K562 (cell line): ENCODE measurements at regions not wholly inside any gene's neighbourhood (a gene's known extent, or its start where the extent isn't known, plus 50 kb on each side); places are given as distances from the start of the nearest gene placed in this dataset.

Experiments used
- ATAC-seq: fragments of 200-7000 bp; cut with Tn5 transposase; 3 replicates; pipeline ENCODE4 v1.9.1; 2020; ENCODE audit warnings: moderate library complexity
- BruUV-seq: library from RNA; stranded (reverse); fragments of 400-500 nt; replicated peaks from 2 replicates; lab custom pipeline; 2021; lab: Mats Ljungman, UMichigan
- CTCF ChIA-PET: fragments of 300-600 bp; formaldehyde crosslinking; extraction: SDS; loops from one replicate; lab custom pipeline; 2021; ENCODE audit warnings: low intra/inter-chr PET ratio; lab: Yijun Ruan, JAX
- POLR2A ChIA-PET: fragments of 300-600, 350-650 bp; sonication (Branson Sonifier 250); formaldehyde crosslinking; extraction: SDS; loops from one replicate; lab custom pipeline; 2021; ENCODE audit warnings: antibody characterized with exemption, inconsistent platforms; lab: Yijun Ruan, JAX
- DNase-seq, 4 experiments: peaks; one replicate each; pipeline versions ENCODE4 v3.0.0 to v3.0.0-alpha.2; 2011 to 2018; ENCODE audit warnings: low spot score in 3 of 4, mixed read lengths in 3 of 4; ENCODE audit errors: extremely low read depth in 1 of 4
- FAIRE-seq: peaks from 2 replicates; lab custom pipeline; 2011; peaks lifted over from hg19 to GRCh38; lab: Jason Lieb, UNC
- H2AFZ ChIP-seq: 2 replicates; pipeline ENCODE4 v1.6.0; 2011; ENCODE audit warnings: low read depth, low read length, control low read depth, inconsistent platforms
- H3K27ac ChIP-seq: fragments of 200-600 bp; 3 replicates; pipeline ENCODE4 v1.8.0; 2011; ENCODE audit warnings: low read depth, mild to moderate bottlenecking, control low read depth, inconsistent platforms, low read length, moderate library complexity, mixed read lengths; ENCODE audit errors: extremely low read depth
- H3K27me3 ChIP-seq, 2 experiments: fragments of 300-600 bp in 1 of 2; 2 replicates in 1 of 2; 3 replicates in 1 of 2; pipeline versions ENCODE4 v1.6.0 to v1.8.0; 2011; ENCODE audit warnings: inconsistent platforms in 2 of 2, low read length in 2 of 2, mild to moderate bottlenecking in 1 of 2, mixed read lengths in 1 of 2, moderate library complexity in 1 of 2; ENCODE audit not compliant: control insufficient read depth in 2 of 2, insufficient read depth in 2 of 2
- H3K36me3 ChIP-seq: fragments of 300-600 bp; 3 replicates; pipeline ENCODE4 v1.8.0; 2011; ENCODE audit warnings: mild to moderate bottlenecking, low read length, inconsistent platforms; ENCODE audit not compliant: control insufficient read depth, insufficient read depth
- H3K4me1 ChIP-seq, 2 experiments: fragments of 200-600 bp in 1 of 2; replicated peaks in 1 of 2; 2 replicates in 1 of 2; 3 replicates in 1 of 2; pipeline versions ENCODE4 v1.5.1 to v1.8.0; 2011; ENCODE audit warnings: inconsistent platforms in 2 of 2, low read length in 2 of 2, mild to moderate bottlenecking in 1 of 2, mixed read lengths in 1 of 2, moderate library complexity in 1 of 2; ENCODE audit not compliant: control insufficient read depth in 2 of 2, insufficient read depth in 2 of 2
- H3K4me2 ChIP-seq: 2 replicates; pipeline ENCODE4 v1.6.1; 2011; ENCODE audit warnings: low read length, control low read depth, inconsistent platforms, mixed read lengths; ENCODE audit not compliant: insufficient read depth
- H3K4me3 ChIP-seq: fragments of 200-600 bp; sonication (generic), shearing (Covaris generic); 2 replicates; pipeline ENCODE4 v1.5.1; 2016; ENCODE audit warnings: control low read depth, inconsistent platforms
- H3K79me2 ChIP-seq: fragments of 200-600 bp; 3 replicates; pipeline ENCODE4 v1.8.0; 2011; ENCODE audit warnings: low read length, inconsistent platforms; ENCODE audit not compliant: control insufficient read depth, insufficient read depth
- H3K9ac ChIP-seq, 2 experiments: 2 replicates each; pipeline versions ENCODE4 v1.6.0 to v1.6.1; 2011; ENCODE audit warnings: low read depth in 2 of 2, low read length in 2 of 2, control low read depth in 1 of 2, inconsistent platforms in 1 of 2, mild to moderate bottlenecking in 1 of 2, mixed read lengths in 1 of 2; ENCODE audit not compliant: insufficient read depth in 1 of 2
- H3K9me1 ChIP-seq: one replicate; pipeline ENCODE4 v1.6.0; 2011; ENCODE audit warnings: inconsistent platforms, mild to moderate bottlenecking, low read length, moderate library complexity; ENCODE audit not compliant: control insufficient read depth, insufficient read depth
- H3K9me3 ChIP-seq: replicated peaks from 2 replicates; pipeline ENCODE4 v1.5.1; 2011; ENCODE audit warnings: low read depth, low read length, inconsistent platforms; ENCODE audit not compliant: control insufficient read depth, insufficient read depth
- H4K20me1 ChIP-seq: replicated peaks from 2 replicates; pipeline ENCODE4 v1.6.1; 2011; ENCODE audit warnings: low read length, inconsistent platforms, mixed read lengths; ENCODE audit not compliant: control insufficient read depth, insufficient read depth
- ESRRA ChIP-seq: fragments of 450-650 bp; IDR thresholded peaks from 2 replicates; pipeline ENCODE4 v1.6.1; 2014; ENCODE audit warnings: low read depth, mild to moderate bottlenecking, moderate library complexity, borderline replicate concordance
- ETV6 ChIP-seq, 3 experiments: fragments of 150-350 bp in 1 of 3; sonication (generic) in 1 of 3; formaldehyde crosslinking in 1 of 3; IDR thresholded peaks; 2 replicates each; pipeline versions ENCODE4 v1.6.1 to v1.8.0; 2014 to 2022; ENCODE audit warnings: borderline replicate concordance in 2 of 3, low read depth in 2 of 3, antibody characterized with exemption in 1 of 3, low read length in 1 of 3, mild to moderate bottlenecking in 1 of 3, missing genetic modification reagents in 1 of 3
- LARP7 ChIP-seq: fragments of 450-650 bp; IDR thresholded peaks from 2 replicates; pipeline ENCODE4 v1.6.1; 2016
- WGBS: fragments of 100-300 bp; shearing (Covaris generic); methylation state at CpG from one replicate; pipeline ENCODE4 v1.1.6; 2016; ENCODE audit warnings: low coverage, mixed read lengths; ENCODE audit not compliant: insufficient coverage; ENCODE audit errors: missing lambda C conversion rate; 5-methylcytosine and 5-hydroxymethylcytosine counted together
- in situ Hi-C: fragments of 300-500 bp; cut with MboI; formaldehyde crosslinking; loops from 4 replicates; pipeline ENCODE4 v1.15.0; 2018; ENCODE audit warnings: inconsistent platforms, mixed read lengths
- intact Hi-C: fragments of 100-400 bp; cut with micrococcal nuclease; formaldehyde crosslinking; loops from 2 replicates; pipeline ENCODE4 v1.14.2; 2022

GRCh38 chr6:170147056-170147787 lies 143.7 kb downstream of the DLL1 start:
- Histone ChIP-seq H4K20me1 (no peaks in the 10 kb centered on the region; the same call in 1 of the 2 replicates), H3K27me3 (peaks cover 16 to 49% of the 10 kb centered on the region in 2 experiments; a peak in 3 of 5 replicates), H3K27ac (no peak overlapping the region)
- DNase-seq: no peak
- TF ChIP-seq LARP7 (no peak), ESRRA (0 out of 2 replicates have a peak, but pooled peaks have one; percentile 13)
- TF ChIP-seq, all 486 proteins: peak for 1
- BruUV-seq: no TSS peak
- no peak overlapping the region for H3K4me3 ChIP-seq
- intact Hi-C loops (no loop called here), in situ Hi-C loops (no loop called here)
- no peak overlapping the region for H3K4me2 ChIP-seq
- no peak for FAIRE-seq
- 3% methylated on average over 22 of the region's 23 CpGs for WGBS
- H3K4me1 ChIP-seq: peaks cover 0 to 5% of the 10 kb centered on the region in 2 experiments; a peak in 1 of 5 replicates
- ChIA-PET POLR2A (no interaction called here), CTCF (no interaction called here)
- no peaks in the 10 kb centered on the region for H3K36me3 ChIP-seq
- H3K9me1 ChIP-seq: no peaks in the 10 kb centered on the region
- no peaks in the 10 kb centered on the region for H3K79me2 ChIP-seq
- no peak overlapping the region for H3K9ac ChIP-seq
- 0 out of 2 replicates have a peak, but pooled peaks cover 3% of the 10 kb centered on the region for H3K9me3 ChIP-seq
- no peak overlapping the region for H2AFZ ChIP-seq
- ATAC-seq: peak; percentile 31; the same call in 2 of the 3 replicates

- peaks cover 0 to 2% of the 10 kb centered on the region in 2 experiments; a peak in 1 of 5 replicates for H3K4me1 ChIP-seq
- no peaks in the 10 kb centered on the region for H3K36me3 ChIP-seq
- ChIA-PET POLR2A (no interaction called here), CTCF (no interaction called here)
- FAIRE-seq (no peak), ATAC-seq (no peak), DNase-seq (no peak)
- in situ Hi-C loops (no loop called here), intact Hi-C loops (no loop called here)
- H2AFZ ChIP-seq: no peak overlapping the region
- 3% methylated on average over 9 of the region's 12 CpGs for WGBS
- peaks cover 10 to 49% of the 10 kb centered on the region in 2 experiments; a peak in 3 of 5 replicates for H3K27me3 ChIP-seq
- H3K4me2 ChIP-seq: no peak overlapping the region
- H3K9ac ChIP-seq: no peak overlapping the region
- H3K79me2 ChIP-seq: no peaks in the 10 kb centered on the region
- H3K4me3 ChIP-seq: no peak overlapping the region
- TF ChIP-seq ETV6 (IDR thresholded peaks at IDR 0.05; ENCODE audit: borderline replicate concordance in 1 of 2, low read depth in 2 of 2, low read length in 1 of 2): no peak
- no peak for TF ChIP-seq ETV6 (CRISPR knock-in tag; IDR thresholded peaks at IDR 0.05; ENCODE audit: borderline replicate concordance)
- BruUV-seq: no TSS peak
- H4K20me1 ChIP-seq: no peaks in the 10 kb centered on the region; the same call in 1 of the 2 replicates
- 0 out of 2 replicates have a peak, but pooled peaks cover 3% of the 10 kb centered on the region for H3K9me3 ChIP-seq
- H3K27ac ChIP-seq: no peak overlapping the region
- H3K9me1 ChIP-seq: no peaks in the 10 kb centered on the region
These were observed 144.2 kb downstream of the DLL1 start for GRCh38 chr6:170146640-170147039.
